HepG2 (cell line): ENCODE measurements at regions not wholly inside any gene's neighbourhood (a gene's known extent, or its start where the extent isn't known, plus 50 kb on each side); places are given as distances from the start of the nearest gene placed in this dataset.

ENCODE experiments used
- ATAC-seq: fragments of 200-7000 bp; cut with Tn5 transposase; 3 replicates; pipeline ENCODE4 v1.9.1; 2020; ENCODE audit warnings: mild to moderate bottlenecking, moderate library complexity
- BruUV-seq: library from RNA; stranded (reverse); fragments of 400-500 nt; replicated peaks from 2 replicates; lab custom pipeline; 2021; lab: Mats Ljungman, UMichigan
- CTCF ChIA-PET: fragments of 300-600 bp; formaldehyde crosslinking; extraction: SDS; loops from one replicate; lab custom pipeline; 2021; ENCODE audit warnings: low total read pairs, inconsistent platforms, low intra/inter-chr PET ratio; lab: Yijun Ruan, JAX
- POLR2A ChIA-PET: fragments of 350-600 bp; sonication (Branson Sonifier 250); formaldehyde crosslinking; loops from one replicate; lab custom pipeline; 2020; ENCODE audit warnings: antibody characterized with exemption, inconsistent platforms; lab: Yijun Ruan, JAX
- DNase-seq: peaks from one replicate; pipeline ENCODE4 v3.0.0-alpha.2; 2015; ENCODE audit warnings: low spot score
- FAIRE-seq: peaks from 3 replicates; lab custom pipeline; 2011; peaks lifted over from hg19 to GRCh38; lab: Jason Lieb, UNC
- H2AFZ ChIP-seq: one replicate; pipeline ENCODE4 v1.6.1; 2011; ENCODE audit warnings: low read length, inconsistent platforms
- H3K27ac ChIP-seq: fragments of 300-600 bp; 3 replicates; pipeline ENCODE4 v1.8.0; 2011; ENCODE audit warnings: mixed run types, mild to moderate bottlenecking, mixed read lengths, low read length, inconsistent platforms; ENCODE audit not compliant: insufficient read depth; ENCODE audit errors: extremely low read length
- H3K27me3 ChIP-seq, 2 experiments: fragments of 200-600 bp in 1 of 2; 2 replicates in 1 of 2; 3 replicates in 1 of 2; pipeline versions ENCODE4 v1.6.0 to v1.8.0; 2011; ENCODE audit warnings: low read length in 2 of 2, mild to moderate bottlenecking in 2 of 2, moderate library complexity in 2 of 2, inconsistent platforms in 1 of 2; ENCODE audit not compliant: insufficient read depth in 2 of 2, control insufficient read depth in 1 of 2
- H3K36me3 ChIP-seq, 2 experiments: fragments of 200-600 bp in 1 of 2; replicated peaks in 1 of 2; 2 replicates in 1 of 2; 3 replicates in 1 of 2; pipeline versions ENCODE4 v1.5.1 to v1.8.0; 2011; ENCODE audit warnings: low read length in 2 of 2, inconsistent platforms in 1 of 2; ENCODE audit not compliant: insufficient read depth in 2 of 2, control insufficient read depth in 1 of 2
- H3K4me1 ChIP-seq: 2 replicates; pipeline ENCODE4 v1.5.1; 2012; ENCODE audit warnings: low read length, inconsistent platforms; ENCODE audit not compliant: insufficient read depth
- H3K4me2 ChIP-seq: 2 replicates; pipeline ENCODE4 v1.6.0; 2011; ENCODE audit warnings: low read depth, low read length, inconsistent platforms
- H3K4me3 ChIP-seq, 3 experiments: fragments of 200-600 bp in 1 of 3; sonication (generic), shearing (Covaris generic) in 1 of 3; replicated peaks in 1 of 3; 2 replicates each; pipeline ENCODE4 v1.5.1; 2011 to 2016; ENCODE audit warnings: low read length in 3 of 3, inconsistent platforms in 2 of 3, low read depth in 2 of 3, mild to moderate bottlenecking in 2 of 3, control low read depth in 1 of 3, mixed read lengths in 1 of 3; ENCODE audit not compliant: insufficient read depth in 1 of 3
- H3K79me2 ChIP-seq: one replicate; pipeline ENCODE4 v1.6.1; 2011; ENCODE audit warnings: low read length, inconsistent platforms; ENCODE audit not compliant: insufficient read depth
- H3K9ac ChIP-seq: 2 replicates; pipeline ENCODE4 v1.6.0; 2011; ENCODE audit warnings: mild to moderate bottlenecking, low read depth, low read length, inconsistent platforms; ENCODE audit not compliant: insufficient read depth
- H3K9me3 ChIP-seq: 2 replicates; pipeline ENCODE4 v1.5.1; 2012; ENCODE audit warnings: mild to moderate bottlenecking, low read length
- H4K20me1 ChIP-seq: 2 replicates; pipeline ENCODE4 v1.6.0; 2011; ENCODE audit warnings: inconsistent platforms, mild to moderate bottlenecking, low read length, moderate library complexity; ENCODE audit not compliant: insufficient read depth
- DMAP1 ChIP-seq: IDR thresholded peaks from 2 replicates; pipeline ENCODE4 v1.6.1; 2016
- KAT8 ChIP-seq: IDR thresholded peaks from 2 replicates; pipeline ENCODE4 v1.6.1; 2016; ENCODE audit warnings: missing genetic modification reagents, missing compliant biosample characterization
- ZBTB40 ChIP-seq, 2 experiments: fragments of 450-650 bp in 1 of 2; sonication (generic) in 1 of 2; formaldehyde crosslinking in 1 of 2; IDR thresholded peaks; 2 replicates each; pipeline versions ENCODE4 v1.6.1 to v1.8.0; 2016 to 2022; ENCODE audit warnings: antibody characterized with exemption in 1 of 2, mild to moderate bottlenecking in 1 of 2, missing genetic modification reagents in 1 of 2
- ZNF580 ChIP-seq: IDR thresholded peaks from 2 replicates; pipeline ENCODE4 v1.6.1; 2016; ENCODE audit warnings: low read depth, borderline replicate concordance
- WGBS: methylation state at CpG from one replicate; pipeline ENCODE4 v1.1.6; 2017; ENCODE audit warnings: low lambda C conversion rate; 5-methylcytosine and 5-hydroxymethylcytosine counted together
- in situ Hi-C: cut with HindIII; loops from 2 replicates; pipeline ENCODE4 v1.10.0; 2017; ENCODE audit warnings: low pct_unique_long_range_greater_than_20kb; ENCODE audit not compliant: extremely low pct_ligation_motif_present
- intact Hi-C: fragments of 100-400 bp; cut with micrococcal nuclease; formaldehyde crosslinking; loops from one replicate; pipeline ENCODE4 v1.10.0; 2022; ENCODE audit not compliant: unreplicated experiment
- TF ChIP-seq, protein P1 (sequence below): sonication (generic); formaldehyde crosslinking; IDR thresholded peaks from 2 replicates; pipeline ENCODE4 v1.4.0; 2020; ENCODE audit warnings: mild to moderate bottlenecking, missing genetic modification reagents

DNA sequence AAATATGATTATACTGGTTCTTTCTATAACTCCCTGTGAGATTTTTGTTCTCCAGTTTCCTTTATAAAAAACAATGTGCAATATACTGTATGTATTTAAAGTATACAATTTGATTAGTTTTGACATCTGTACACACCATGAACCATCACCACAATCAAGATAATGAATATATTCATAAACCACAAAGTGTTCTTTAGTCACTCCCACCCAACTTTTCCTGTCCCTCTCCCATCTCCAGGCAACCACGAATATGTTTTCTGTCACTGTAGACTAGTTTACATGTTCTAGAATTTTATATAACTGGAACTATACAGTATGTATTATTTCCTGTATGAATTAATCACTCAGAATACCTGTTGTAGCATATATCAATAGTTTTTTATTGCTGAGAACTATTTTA, 177.0 kb upstream of the MBNL1 start:
- no peaks in the 10 kb centered on the region for H4K20me1 ChIP-seq
- H3K9ac ChIP-seq: no peak overlapping the region
- no peaks in the 10 kb centered on the region for H3K79me2 ChIP-seq
- H3K27me3 ChIP-seq: no peaks in the 10 kb centered on the region
- no peak overlapping the region for H3K27ac ChIP-seq
- no peak for FAIRE-seq
- CTCF ChIA-PET: no interaction called here
- H3K9me3 ChIP-seq: no peaks in the 10 kb centered on the region
- in situ Hi-C loops (no loop called here), intact Hi-C loops (no loop called here)
- H2AFZ ChIP-seq: no peak overlapping the region
- WGBS: 0% methylated on average over 1 of the region's 1 CpG
- POLR2A ChIA-PET: no interaction called here
- BruUV-seq: no TSS peak
- H3K4me1 ChIP-seq: no peaks in the 10 kb centered on the region
- no peak overlapping the region for H3K4me3 ChIP-seq
- no peak for DNase-seq
- no peak for ATAC-seq
- H3K36me3 ChIP-seq: no peaks in the 10 kb centered on the region
- H3K4me2 ChIP-seq: no peak overlapping the region
- TF ChIP-seq KAT8 (CRISPR knock-in tag): no peak
- TF ChIP-seq ZNF580 (CRISPR knock-in tag): no peak
- no peak for TF ChIP-seq DMAP1
- TF ChIP-seq ZBTB40 (IDR thresholded peaks at IDR 0.05): no peak
- TF ChIP-seq ZBTB40 (CRISPR knock-in tag; IDR thresholded peaks at IDR 0.05): no peak
- TF ChIP-seq, protein P1, sequence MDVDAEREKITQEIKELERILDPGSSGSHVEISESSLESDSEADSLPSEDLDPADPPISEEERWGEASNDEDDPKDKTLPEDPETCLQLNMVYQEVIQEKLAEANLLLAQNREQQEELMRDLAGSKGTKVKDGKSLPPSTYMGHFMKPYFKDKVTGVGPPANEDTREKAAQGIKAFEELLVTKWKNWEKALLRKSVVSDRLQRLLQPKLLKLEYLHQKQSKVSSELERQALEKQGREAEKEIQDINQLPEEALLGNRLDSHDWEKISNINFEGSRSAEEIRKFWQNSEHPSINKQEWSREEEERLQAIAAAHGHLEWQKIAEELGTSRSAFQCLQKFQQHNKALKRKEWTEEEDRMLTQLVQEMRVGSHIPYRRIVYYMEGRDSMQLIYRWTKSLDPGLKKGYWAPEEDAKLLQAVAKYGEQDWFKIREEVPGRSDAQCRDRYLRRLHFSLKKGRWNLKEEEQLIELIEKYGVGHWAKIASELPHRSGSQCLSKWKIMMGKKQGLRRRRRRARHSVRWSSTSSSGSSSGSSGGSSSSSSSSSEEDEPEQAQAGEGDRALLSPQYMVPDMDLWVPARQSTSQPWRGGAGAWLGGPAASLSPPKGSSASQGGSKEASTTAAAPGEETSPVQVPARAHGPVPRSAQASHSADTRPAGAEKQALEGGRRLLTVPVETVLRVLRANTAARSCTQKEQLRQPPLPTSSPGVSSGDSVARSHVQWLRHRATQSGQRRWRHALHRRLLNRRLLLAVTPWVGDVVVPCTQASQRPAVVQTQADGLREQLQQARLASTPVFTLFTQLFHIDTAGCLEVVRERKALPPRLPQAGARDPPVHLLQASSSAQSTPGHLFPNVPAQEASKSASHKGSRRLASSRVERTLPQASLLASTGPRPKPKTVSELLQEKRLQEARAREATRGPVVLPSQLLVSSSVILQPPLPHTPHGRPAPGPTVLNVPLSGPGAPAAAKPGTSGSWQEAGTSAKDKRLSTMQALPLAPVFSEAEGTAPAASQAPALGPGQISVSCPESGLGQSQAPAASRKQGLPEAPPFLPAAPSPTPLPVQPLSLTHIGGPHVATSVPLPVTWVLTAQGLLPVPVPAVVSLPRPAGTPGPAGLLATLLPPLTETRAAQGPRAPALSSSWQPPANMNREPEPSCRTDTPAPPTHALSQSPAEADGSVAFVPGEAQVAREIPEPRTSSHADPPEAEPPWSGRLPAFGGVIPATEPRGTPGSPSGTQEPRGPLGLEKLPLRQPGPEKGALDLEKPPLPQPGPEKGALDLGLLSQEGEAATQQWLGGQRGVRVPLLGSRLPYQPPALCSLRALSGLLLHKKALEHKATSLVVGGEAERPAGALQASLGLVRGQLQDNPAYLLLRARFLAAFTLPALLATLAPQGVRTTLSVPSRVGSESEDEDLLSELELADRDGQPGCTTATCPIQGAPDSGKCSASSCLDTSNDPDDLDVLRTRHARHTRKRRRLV (CRISPR knock-in tag): no peak
